Frontal cortex (tissue), 3 donors: ENCODE measurements at regions not wholly inside any gene's neighbourhood (a gene's known extent, or its start where the extent isn't known, plus 50 kb on each side); places are given as distances from the start of the nearest gene placed in this dataset.
"Not testable (repeated sequence)": the region's sequence is repeated elsewhere in the genome, so short reads cannot be mapped to it uniquely, and the experiment has no call there.

Experiments used
- DNase-seq, 2 donors: peaks; one replicate each; pipeline ENCODE4 v3.0.0; 2012; ENCODE audit warnings: low spot score in 2 of 2
- FAIRE-seq: peaks from 2 replicates; lab custom pipeline; 2012; peaks lifted over from hg19 to GRCh38; lab: Jason Lieb, UNC
- donor health status: control.
- donor health status: control.
- donor health status: control.

- DNase-seq (no peak), FAIRE-seq (no peak)
Measured at GRCh38 chr6:122859676-122860075, 70.6 kb downstream of the SMPDL3A start.

GRCh38 chr6:122861594-122861993, 72.5 kb downstream of the SMPDL3A start:
- no peak for DNase-seq

GRCh38 chr6:122868137-122868536, 79.1 kb downstream of the SMPDL3A start:
- no peak for FAIRE-seq
- DNase-seq = no peak

More at GRCh38 chr6:122861594-122861993, 72.5 kb downstream of the SMPDL3A start:
- no peak for FAIRE-seq

- FAIRE-seq (no peak), DNase-seq (peak in 1 of 2 donors; percentile 32)
Measured at GRCh38 chr6:122869437-122870024, 80.5 kb downstream of the SMPDL3A start.

GRCh38 chr6:122871079-122871478, 82.0 kb downstream of the SMPDL3A start:
- DNase-seq = no peak
- FAIRE-seq = no peak

- FAIRE-seq (no peak), DNase-seq (no peak)
Measured at GRCh38 chr6:122872311-122872710, 83.3 kb downstream of the SMPDL3A start.

- FAIRE-seq (no peak), DNase-seq (no peak)
Measured at GRCh38 chr6:122877302-122877701, 88.2 kb downstream of the SMPDL3A start.

- DNase-seq (no peak), FAIRE-seq (no peak)
Measured at GRCh38 chr6:122878796-122879195, 89.7 kb downstream of the SMPDL3A start.

GRCh38 chr6:122886481-122886880, 97.4 kb downstream of the SMPDL3A start:
- no peak for DNase-seq
- no peak for FAIRE-seq

GRCh38 chr6:122887941-122888340, 98.9 kb downstream of the SMPDL3A start:
- FAIRE-seq (no peak), DNase-seq (no peak)

- FAIRE-seq, DNase-seq: not testable (repeated sequence)
Measured at GRCh38 chr6:122888680-122889079, 99.6 kb downstream of the SMPDL3A start.

- FAIRE-seq = no peak
- DNase-seq = no peak
Measured at GRCh38 chr6:122890250-122890649, 101.2 kb downstream of the SMPDL3A start.

GRCh38 chr6:122894791-122895190, 101.2 kb upstream of the CLVS2 start:
- DNase-seq (no peak), FAIRE-seq (no peak)

GRCh38 chr6:122902326-122902725, 93.7 kb upstream of the CLVS2 start:
- no peak for DNase-seq
- FAIRE-seq = no peak

GRCh38 chr6:122903266-122903915, 92.6 kb upstream of the CLVS2 start:
- FAIRE-seq = no peak
- no peak for DNase-seq

- FAIRE-seq (no peak), DNase-seq (no peak)
Measured at GRCh38 chr6:122904166-122904565, 91.9 kb upstream of the CLVS2 start.

- no peak for DNase-seq
- FAIRE-seq = no peak
Measured at GRCh38 chr6:122913558-122913957, 82.5 kb upstream of the CLVS2 start.

- DNase-seq (no peak), FAIRE-seq (no peak)
Measured at GRCh38 chr6:122918714-122919113, 77.3 kb upstream of the CLVS2 start.

- no peak for DNase-seq
- FAIRE-seq = no peak
Measured at GRCh38 chr6:122930252-122931180, 65.5 kb upstream of the CLVS2 start.

GRCh38 chr6:122931916-122932315, 64.1 kb upstream of the CLVS2 start:
- DNase-seq = no peak
- no peak for FAIRE-seq

GRCh38 chr6:122944936-122945335, 51.1 kb upstream of the CLVS2 start:
- not testable (repeated sequence) for FAIRE-seq, DNase-seq
